A549 (cell line): ENCODE measurements at regions not wholly inside any gene's neighbourhood (a gene's known extent, or its start where the extent isn't known, plus 50 kb on each side); places are given as distances from the start of the nearest gene placed in this dataset.

Experiments
- CTCF ChIP-seq: fragments of >200 bp; sonication (Bioruptor Twin); formaldehyde crosslinking; IDR thresholded peaks from 3 replicates; pipeline ENCODE4 v1.5.1; 2016
- EP300 ChIP-seq, 2 experiments: fragments of >200 bp; sonication (Bioruptor Twin); formaldehyde crosslinking; IDR thresholded peaks; 2 replicates in 1 of 2; 3 replicates in 1 of 2; pipeline ENCODE4 v1.6.1; 2016 to 2017

DNA sequence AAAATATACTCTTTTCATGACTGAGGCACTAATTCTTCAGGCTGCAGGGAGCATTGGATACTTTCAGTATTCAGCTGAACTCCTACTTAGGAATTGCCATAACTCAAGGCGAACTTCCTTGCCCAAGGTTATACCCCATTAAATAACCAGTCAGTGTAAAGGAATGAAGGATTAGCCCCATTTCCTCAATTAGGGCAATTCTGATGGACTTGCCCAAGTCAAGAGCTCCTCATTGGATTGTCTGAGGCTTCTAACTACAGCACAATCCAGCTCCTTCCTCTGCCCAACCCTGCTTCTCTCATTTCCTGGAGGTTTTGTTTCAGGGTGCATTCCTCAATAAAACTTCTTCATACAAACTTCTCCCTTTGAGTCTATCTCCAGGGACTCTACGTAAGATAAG, 329.2 kb downstream of the LIG4 start:
- TF ChIP-seq CTCF (no peak), EP300 (IDR thresholded peaks at IDR 0.05) (no peak)
